ACC112 (cell line): ENCODE measurements at regions not wholly inside any gene's neighbourhood (a gene's known extent, or its start where the extent isn't known, plus 50 kb on each side); places are given as distances from the start of the nearest gene placed in this dataset.

ENCODE experiments used
- H2AFZ ChIP-seq: fragments of 200-600 bp; sonication (generic); one replicate; pipeline ENCODE4 v1.6.0; 2017; ENCODE audit warnings: antibody characterized with exemption, low read length; ENCODE audit not compliant: unreplicated experiment
- H3K27ac ChIP-seq: fragments of 200-600 bp; sonication (generic); 2 replicates; pipeline ENCODE4 v1.5.1; 2014; ENCODE audit warnings: low read depth, mild to moderate bottlenecking, antibody characterized with exemption, low read length, moderate library complexity
- H3K27me3 ChIP-seq: fragments of 200-600 bp; sonication (generic); 2 replicates; pipeline ENCODE4 v1.6.1; 2014; ENCODE audit warnings: mild to moderate bottlenecking, antibody characterized with exemption, low read length, moderate library complexity, mixed read lengths; ENCODE audit not compliant: insufficient read depth
- H3K36me3 ChIP-seq: fragments of 200-600 bp; sonication (generic); 2 replicates; pipeline ENCODE4 v1.6.1; 2016; ENCODE audit warnings: mild to moderate bottlenecking, antibody characterized with exemption, low read length, moderate library complexity, mixed read lengths; ENCODE audit not compliant: insufficient read depth
- H3K4me1 ChIP-seq: fragments of 200-600 bp; sonication (generic); one replicate; pipeline ENCODE4 v1.6.1; 2016; ENCODE audit warnings: low read length, mixed read lengths; ENCODE audit not compliant: insufficient read depth, unreplicated experiment, control insufficient read depth
- H3K4me3 ChIP-seq: fragments of 200-600 bp; sonication (generic); 2 replicates; pipeline ENCODE4 v1.5.1; 2014; ENCODE audit warnings: mild to moderate bottlenecking, low read depth, low read length
- H3K79me2 ChIP-seq: fragments of 200-600 bp; sonication (generic); one replicate; pipeline ENCODE4 v1.6.0; 2016; ENCODE audit warnings: low read length; ENCODE audit not compliant: control insufficient read depth, unreplicated experiment, insufficient read depth

GRCh38 chr18:997499-997898, 92.8 kb downstream of the ADCYAP1 start:
- Histone ChIP-seq H3K36me3 (no peaks in the 10 kb centered on the region), H3K27ac (no peak overlapping the region), H3K79me2 (no peaks in the 10 kb centered on the region), H3K4me1 (peaks cover 14% of the 10 kb centered on the region), H3K4me3 (no peak overlapping the region), H2AFZ (no peak overlapping the region), H3K27me3 (no peaks in the 10 kb centered on the region)

- no peak overlapping the region for H3K4me3 ChIP-seq
- H3K27me3 ChIP-seq: no peaks in the 10 kb centered on the region
- H3K27ac ChIP-seq: no peak overlapping the region
- H3K4me1 ChIP-seq: peaks cover 21% of the 10 kb centered on the region
- H3K36me3 ChIP-seq: no peaks in the 10 kb centered on the region
- no peak overlapping the region for H2AFZ ChIP-seq
- no peaks in the 10 kb centered on the region for H3K79me2 ChIP-seq
These were observed 94.3 kb downstream of the ADCYAP1 start for GRCh38 chr18:998936-999335.

- no peak overlapping the region; the same call in 1 of the 2 replicates for H3K27ac ChIP-seq
- H3K4me1 ChIP-seq: peaks cover 10% of the 10 kb centered on the region
- no peaks in the 10 kb centered on the region for H3K79me2 ChIP-seq
- H3K4me3 ChIP-seq: no peak overlapping the region
- no peaks in the 10 kb centered on the region for H3K36me3 ChIP-seq
- H2AFZ ChIP-seq: no peak overlapping the region
- H3K27me3 ChIP-seq: no peaks in the 10 kb centered on the region
These were observed 98.0 kb downstream of the ADCYAP1 start for GRCh38 chr18:1002653-1003178.

GRCh38 chr18:1003499-1003898, 98.8 kb downstream of the ADCYAP1 start:
- peaks cover 10% of the 10 kb centered on the region for H3K4me1 ChIP-seq
- no peaks in the 10 kb centered on the region for H3K27me3 ChIP-seq
- H2AFZ ChIP-seq: no peak overlapping the region
- H3K4me3 ChIP-seq: no peak overlapping the region
- no peak overlapping the region for H3K27ac ChIP-seq
- no peaks in the 10 kb centered on the region for H3K36me3 ChIP-seq
- H3K79me2 ChIP-seq: no peaks in the 10 kb centered on the region

- H2AFZ ChIP-seq: no peak overlapping the region
- H3K4me3 ChIP-seq: no peak overlapping the region
- no peak overlapping the region for H3K27ac ChIP-seq
These were observed 101.6 kb downstream of the ADCYAP1 start for GRCh38 chr18:1006304-1006703.

GRCh38 chr18:1006965-1007364, 102.3 kb downstream of the ADCYAP1 start:
- Histone ChIP-seq H3K27me3 (no peaks in the 10 kb centered on the region), H3K27ac (no peak overlapping the region), H3K79me2 (no peaks in the 10 kb centered on the region)

More at GRCh38 chr18:1006304-1006703, 101.6 kb downstream of the ADCYAP1 start:
- H3K79me2 ChIP-seq: no peaks in the 10 kb centered on the region
- H3K27me3 ChIP-seq: no peaks in the 10 kb centered on the region
- no peaks in the 10 kb centered on the region for H3K36me3 ChIP-seq
- peaks cover 10% of the 10 kb centered on the region for H3K4me1 ChIP-seq

GRCh38 chr18:1011349-1011748, 106.7 kb downstream of the ADCYAP1 start:
- H3K4me3 ChIP-seq: no peak overlapping the region
- H3K27ac ChIP-seq: no peak overlapping the region
- no peak overlapping the region for H2AFZ ChIP-seq
- H3K79me2 ChIP-seq: no peaks in the 10 kb centered on the region
- H3K27me3 ChIP-seq: no peaks in the 10 kb centered on the region
- H3K4me1 ChIP-seq: peaks cover 24% of the 10 kb centered on the region
- H3K36me3 ChIP-seq: no peaks in the 10 kb centered on the region

More at GRCh38 chr18:1006965-1007364, 102.3 kb downstream of the ADCYAP1 start:
- Histone ChIP-seq H2AFZ (no peak overlapping the region), H3K4me1 (peaks cover 10% of the 10 kb centered on the region), H3K4me3 (no peak overlapping the region), H3K36me3 (no peaks in the 10 kb centered on the region)

GRCh38 chr18:1012775-1013174, 108.1 kb downstream of the ADCYAP1 start:
- Histone ChIP-seq H3K79me2 (no peaks in the 10 kb centered on the region), H3K27ac (no peak overlapping the region), H3K4me3 (no peak overlapping the region), H3K4me1 (peaks cover 24% of the 10 kb centered on the region), H2AFZ (no peak overlapping the region), H3K36me3 (no peaks in the 10 kb centered on the region), H3K27me3 (no peaks in the 10 kb centered on the region)

GRCh38 chr18:1013951-1014350, 109.3 kb downstream of the ADCYAP1 start:
- H3K4me3 ChIP-seq: no peak overlapping the region
- H3K79me2 ChIP-seq: no peaks in the 10 kb centered on the region
- no peaks in the 10 kb centered on the region for H3K27me3 ChIP-seq
- no peaks in the 10 kb centered on the region for H3K36me3 ChIP-seq
- H2AFZ ChIP-seq: no peak overlapping the region
- no peak overlapping the region for H3K27ac ChIP-seq
- peaks cover 24% of the 10 kb centered on the region for H3K4me1 ChIP-seq

GRCh38 chr18:1014509-1014908, 109.8 kb downstream of the ADCYAP1 start:
- no peaks in the 10 kb centered on the region for H3K79me2 ChIP-seq
- no peak overlapping the region for H3K27ac ChIP-seq
- H3K36me3 ChIP-seq: no peaks in the 10 kb centered on the region
- no peaks in the 10 kb centered on the region for H3K27me3 ChIP-seq
- no peak overlapping the region for H2AFZ ChIP-seq
- H3K4me1 ChIP-seq: peaks cover 24% of the 10 kb centered on the region
- no peak overlapping the region for H3K4me3 ChIP-seq

- H2AFZ ChIP-seq: peak overlapping the region; percentile 92
- H3K27ac ChIP-seq: no peak overlapping the region
- H3K79me2 ChIP-seq: no peaks in the 10 kb centered on the region
- H3K4me1 ChIP-seq: peaks cover 24% of the 10 kb centered on the region
- H3K36me3 ChIP-seq: no peaks in the 10 kb centered on the region
- no peak overlapping the region for H3K4me3 ChIP-seq
- no peaks in the 10 kb centered on the region for H3K27me3 ChIP-seq
These were observed 110.4 kb downstream of the ADCYAP1 start for GRCh38 chr18:1014951-1015624.
